DMS114 treated with DMSO at 0.1 percent for 48 hours (cell line): ENCODE measurements at regions not wholly inside any gene's neighbourhood (a gene's known extent, or its start where the extent isn't known, plus 50 kb on each side); places are given as distances from the start of the nearest gene placed in this dataset.
"Not testable (repeated sequence)": the region's sequence is repeated elsewhere in the genome, so short reads cannot be mapped to it uniquely, and the experiment has no call there.

Source experiments
- DNase-seq: peaks from one replicate; lab custom pipeline; 2025; ENCODE audit not compliant: unreplicated experiment; lab: John Stamatoyannopoulos, UW

DNA sequence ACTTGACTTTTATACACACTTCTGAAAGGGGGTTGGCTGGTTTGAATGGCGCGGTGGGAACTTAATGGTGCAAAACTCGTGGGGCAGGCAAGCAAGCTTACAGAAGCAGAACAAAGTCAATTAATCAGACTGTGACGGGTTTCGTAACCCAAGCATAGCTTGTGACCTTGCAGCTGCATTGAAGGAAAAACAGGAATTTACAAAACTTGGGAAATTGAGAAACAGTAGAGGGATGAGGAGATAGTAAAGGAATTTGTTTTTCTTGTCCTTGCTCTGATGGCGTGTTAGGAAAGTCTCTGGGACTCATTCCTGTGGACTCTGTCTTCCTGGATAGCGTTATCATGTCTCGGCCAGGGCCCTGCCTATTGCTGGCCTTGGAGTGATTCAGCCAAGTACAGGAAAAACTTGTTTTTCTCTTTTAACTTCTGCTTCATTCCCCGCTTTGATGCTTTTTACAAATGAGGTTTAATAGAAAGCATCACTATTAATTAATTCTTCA is 220.0 kb upstream of the KCND2 start:
- DNase-seq, result no peak

DNA sequence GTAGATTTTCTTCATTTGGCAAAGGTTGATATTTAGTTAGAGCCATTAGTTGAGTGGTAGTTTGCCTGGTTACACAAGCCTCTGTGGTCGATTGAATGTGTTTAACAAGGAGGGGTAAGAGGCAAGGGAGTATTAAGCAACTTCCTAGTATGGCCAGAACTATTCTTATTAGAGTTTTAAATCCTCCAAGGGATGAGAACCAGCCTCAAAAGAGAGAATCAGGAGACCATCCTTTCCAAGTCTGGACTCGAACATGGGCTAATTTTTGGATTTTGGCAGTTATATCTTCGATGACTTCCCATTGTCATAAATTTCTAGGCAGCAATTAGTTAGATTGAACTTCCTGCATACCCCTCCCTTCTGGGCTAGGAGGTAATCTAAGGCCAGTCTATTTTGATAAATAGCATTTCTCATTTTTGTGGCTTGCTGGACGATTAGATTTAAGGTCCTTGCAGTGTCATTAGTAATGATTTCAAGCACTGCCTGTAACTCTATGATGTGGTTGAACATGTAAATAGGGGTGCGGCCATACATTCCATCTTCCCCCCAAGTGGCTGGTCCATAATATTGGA is 219.5 kb upstream of the KCND2 start:
- DNase-seq, result no peak

DNA sequence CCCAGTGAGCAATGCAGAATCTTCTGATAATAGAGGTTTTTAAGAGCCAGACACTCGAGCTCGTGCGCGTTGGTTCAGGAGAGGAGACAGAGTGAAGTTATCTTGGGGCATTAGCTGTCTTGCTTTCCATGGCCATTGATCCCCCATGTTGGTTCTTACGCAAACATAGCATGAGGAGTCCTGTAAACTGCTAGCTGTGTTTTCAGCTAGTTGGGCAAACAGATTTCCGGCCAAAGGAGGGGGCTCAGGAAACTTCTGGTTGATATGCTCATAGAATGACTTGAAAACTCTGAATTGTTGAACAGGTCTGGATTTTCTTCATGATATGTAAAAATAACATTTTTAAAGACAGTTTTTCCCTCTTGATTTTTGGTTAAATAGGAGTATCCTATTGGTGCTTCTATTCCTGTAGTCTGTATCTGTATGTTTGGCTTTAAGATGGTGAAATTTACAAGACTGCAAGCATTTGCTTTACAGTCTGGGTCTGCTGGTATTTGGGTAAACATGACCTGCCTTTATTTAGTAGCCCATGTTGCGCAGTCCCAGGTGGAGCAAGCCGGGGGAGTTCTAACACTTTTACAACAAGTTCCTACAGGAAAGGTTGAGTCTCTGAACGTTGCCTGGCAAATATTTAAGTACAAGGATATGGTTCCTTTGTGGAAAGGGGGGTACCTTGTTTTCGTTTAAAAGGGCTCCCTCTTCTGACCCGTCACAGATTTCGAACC is 218.4 kb upstream of the KCND2 start:
- no peak for DNase-seq

DNA sequence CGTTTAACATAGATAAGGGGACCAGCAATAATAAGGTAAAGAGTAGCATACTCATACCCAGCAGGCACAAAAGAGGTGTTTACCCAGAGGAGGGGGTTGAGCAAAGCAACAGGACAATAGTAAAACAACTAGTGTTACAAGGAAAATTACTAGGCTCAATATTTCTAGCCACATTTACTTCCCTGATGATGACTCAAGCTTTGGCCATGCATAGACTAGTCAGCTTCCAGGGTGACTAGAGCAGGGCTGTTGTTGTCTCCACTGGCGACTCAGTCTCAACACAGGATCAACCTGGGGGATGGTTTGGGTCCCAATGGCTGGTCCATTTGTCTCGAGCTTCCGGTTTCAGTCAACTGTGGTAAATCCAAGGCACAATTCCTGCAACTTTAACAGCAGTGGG is 217.7 kb upstream of the KCND2 start:
- DNase-seq, result no peak

DNA sequence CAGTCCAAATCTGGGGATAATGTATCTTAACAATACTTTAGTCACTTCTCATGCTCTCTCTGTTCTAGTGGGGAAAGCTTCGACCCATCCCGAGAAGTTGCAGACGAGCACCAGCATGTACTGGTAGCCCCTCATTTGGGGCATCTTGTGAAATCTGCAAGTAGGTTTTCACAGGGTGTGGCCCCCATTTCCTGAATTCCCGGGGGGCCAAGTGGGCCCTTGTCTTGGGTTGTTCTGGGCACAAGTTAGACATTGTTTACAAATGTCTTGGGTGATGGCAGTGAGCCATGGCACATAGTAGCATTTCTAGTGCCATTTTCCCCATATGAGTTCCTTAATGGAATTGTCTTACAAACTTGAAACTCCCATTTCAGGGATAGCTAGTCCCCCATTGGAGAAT is 216.7 kb upstream of the KCND2 start:
- DNase-seq, result no peak

DNA sequence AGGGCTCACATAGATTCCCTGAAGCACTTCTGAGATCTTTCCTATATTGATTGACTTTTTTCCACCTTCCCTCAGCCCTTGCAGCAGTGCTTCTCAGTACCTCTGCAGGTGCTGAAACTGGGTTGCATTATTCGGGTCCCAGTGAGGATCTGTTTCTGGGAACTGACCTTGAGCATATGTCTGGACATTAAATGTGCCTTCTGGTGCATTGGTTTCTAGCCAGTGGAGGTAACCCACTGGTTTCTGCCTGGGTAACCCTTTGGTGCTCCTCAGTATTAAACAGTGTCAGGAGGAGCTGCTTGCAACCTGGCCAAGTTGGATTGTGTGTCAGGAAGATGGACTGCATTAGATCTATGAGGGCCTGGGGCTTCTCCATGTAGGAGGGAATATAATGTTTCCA is 213.3 kb upstream of the KCND2 start:
- no peak for DNase-seq

DNA sequence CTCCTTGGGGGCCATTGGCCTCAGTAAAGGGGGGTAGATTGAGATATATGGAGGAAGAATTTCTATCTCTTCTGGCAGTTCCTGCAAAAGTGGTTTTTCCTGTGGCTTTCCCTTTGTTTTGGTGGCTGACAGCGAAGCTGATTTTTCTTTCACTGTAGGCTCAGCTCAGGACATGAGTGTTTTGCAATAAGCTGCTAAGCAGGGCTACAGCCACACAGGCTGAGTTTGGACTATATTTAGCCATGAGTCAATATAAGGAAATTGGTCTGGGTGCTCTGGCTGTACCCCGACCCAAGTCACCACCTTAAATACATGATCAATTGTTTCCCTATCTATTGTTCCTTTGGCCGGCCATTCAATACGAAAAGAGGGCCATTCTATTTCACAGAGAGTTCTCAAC is 212.7 kb upstream of the KCND2 start:
- no peak for DNase-seq

DNA sequence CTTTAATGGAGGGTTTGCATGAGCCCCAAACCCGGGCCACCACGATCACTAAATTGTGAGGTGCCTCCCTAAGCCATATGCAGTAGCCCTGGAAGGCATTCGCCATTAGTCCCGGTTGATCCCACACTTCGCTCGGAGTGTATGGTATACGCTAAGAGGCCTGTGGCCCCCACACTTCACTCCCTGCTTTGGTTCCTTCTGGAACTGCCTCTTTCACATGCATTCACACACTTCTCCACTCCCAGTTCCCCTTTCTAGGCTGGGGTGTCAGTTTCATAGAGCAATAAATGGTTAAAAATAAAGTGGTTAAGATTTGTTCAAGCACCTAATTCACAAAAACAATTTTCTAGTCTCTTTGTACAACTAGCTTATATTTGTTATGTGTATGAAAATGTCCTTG is 212.1 kb upstream of the KCND2 start:
- DNase-seq, result no peak

DNA sequence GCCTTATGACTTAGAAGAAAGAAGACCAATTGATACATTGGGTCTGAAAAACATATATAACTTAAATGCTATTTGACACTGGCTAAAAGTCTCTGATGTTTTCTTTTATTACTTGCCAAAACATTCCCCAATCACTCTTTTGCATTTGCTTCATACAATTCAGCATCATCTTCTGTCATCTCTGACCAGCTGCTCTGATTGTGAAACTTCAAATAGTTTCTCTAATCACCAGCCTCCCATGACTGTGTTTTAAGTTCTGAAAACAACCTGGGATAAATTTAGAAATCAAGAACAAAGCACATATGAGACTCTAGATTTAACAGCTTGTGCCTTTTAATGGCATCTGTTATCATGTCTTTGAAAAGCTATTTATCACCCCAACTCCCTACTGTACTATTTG is 208.4 kb upstream of the KCND2 start:
- DNase-seq, result no peak

DNA sequence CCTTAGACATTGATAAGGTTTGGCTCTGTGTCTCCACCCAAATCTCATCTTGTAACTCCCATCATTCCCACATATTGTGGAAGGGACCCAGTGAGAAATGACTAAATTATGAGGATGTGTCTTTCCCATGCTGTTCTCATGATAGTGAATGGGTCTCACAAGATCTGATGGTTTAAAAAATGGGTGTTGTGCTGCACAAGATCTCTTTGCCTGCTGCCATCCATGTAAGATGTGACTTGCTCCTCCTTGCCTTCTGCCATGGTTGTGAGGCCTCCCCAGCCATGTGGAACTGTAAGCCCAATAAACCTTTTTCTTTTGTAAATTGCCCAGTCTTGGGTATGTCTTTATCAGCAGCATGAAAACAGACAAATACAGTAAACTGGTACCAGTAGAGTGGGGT is 206.1 kb upstream of the KCND2 start:
- not testable (repeated sequence) for DNase-seq

DNA sequence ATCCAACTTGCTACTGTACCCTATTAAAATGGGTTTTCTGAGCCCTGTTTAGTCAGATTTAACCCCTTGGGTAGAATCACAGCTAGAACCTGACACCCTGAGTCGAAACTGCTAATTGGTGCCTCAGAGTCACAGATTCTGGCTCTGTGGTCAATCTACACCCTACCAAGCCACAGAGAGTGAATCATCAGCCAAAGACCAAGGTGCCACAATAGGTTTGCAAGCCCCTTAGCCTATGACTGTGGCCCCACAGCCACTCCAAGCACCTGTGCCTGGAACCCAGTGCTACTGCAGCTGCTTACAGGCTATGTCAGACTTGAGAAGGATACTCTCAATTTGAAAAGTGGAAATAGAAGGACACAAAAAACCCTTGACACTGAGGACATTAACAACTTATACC is 202.8 kb upstream of the KCND2 start:
- DNase-seq, result no peak

DNA sequence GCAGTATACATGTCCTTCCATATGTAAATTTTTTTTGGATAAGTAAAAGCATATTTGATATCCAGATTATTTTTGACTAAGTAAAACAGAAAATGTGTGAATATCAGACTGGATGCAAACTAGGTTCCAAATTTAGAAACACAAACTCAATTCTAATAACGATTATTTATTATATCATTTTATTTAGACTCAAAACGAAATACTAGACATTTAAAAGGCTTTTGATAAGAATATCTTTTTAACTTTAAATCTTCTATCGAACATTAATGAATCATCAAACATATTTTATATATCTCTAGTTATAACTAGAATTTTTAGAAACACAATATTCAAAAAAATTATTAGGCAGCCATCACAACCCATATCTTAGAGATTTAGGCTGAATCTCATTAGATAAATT is 195.2 kb upstream of the KCND2 start:
- DNase-seq, result no peak

DNA sequence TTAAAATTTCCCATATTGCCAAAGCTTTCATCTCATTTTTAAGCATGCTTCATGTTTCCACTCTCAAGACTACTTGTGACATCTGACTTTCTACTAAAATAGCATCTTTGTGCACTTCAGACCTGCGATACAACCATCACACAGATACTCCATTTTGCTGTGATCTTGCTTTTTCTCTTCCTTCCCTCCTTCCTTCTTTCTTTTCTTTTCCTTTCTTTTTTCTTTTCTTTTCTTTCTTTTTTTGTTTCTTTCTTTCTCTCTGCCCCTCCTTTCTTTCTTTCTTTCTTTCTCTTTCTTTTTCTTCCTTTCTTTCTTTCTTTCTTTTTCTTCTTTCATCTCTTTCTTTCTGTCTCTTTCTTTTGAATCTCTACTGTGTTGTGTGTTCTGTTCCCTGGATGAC is 194.0 kb upstream of the KCND2 start:
- DNase-seq, result no peak

DNA sequence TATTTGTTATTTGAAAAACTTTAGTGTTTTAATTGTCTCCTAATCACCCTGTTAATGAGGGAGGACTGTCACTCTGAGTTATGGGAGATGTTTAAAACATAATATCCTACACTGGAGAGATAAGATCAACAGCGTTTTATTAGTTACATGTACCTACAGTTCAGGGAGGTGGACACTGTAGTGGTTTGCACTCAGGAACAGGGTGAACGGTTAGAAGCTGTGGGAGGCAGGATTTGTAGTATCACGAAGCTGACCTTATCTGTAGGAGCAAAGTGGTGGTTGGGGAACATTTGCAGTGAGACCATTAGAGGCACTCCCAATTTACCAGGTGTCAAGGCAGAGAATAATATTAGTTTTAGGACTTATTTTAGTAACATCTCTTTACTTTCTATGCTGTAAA is 193.3 kb upstream of the KCND2 start:
- no peak for DNase-seq

DNA sequence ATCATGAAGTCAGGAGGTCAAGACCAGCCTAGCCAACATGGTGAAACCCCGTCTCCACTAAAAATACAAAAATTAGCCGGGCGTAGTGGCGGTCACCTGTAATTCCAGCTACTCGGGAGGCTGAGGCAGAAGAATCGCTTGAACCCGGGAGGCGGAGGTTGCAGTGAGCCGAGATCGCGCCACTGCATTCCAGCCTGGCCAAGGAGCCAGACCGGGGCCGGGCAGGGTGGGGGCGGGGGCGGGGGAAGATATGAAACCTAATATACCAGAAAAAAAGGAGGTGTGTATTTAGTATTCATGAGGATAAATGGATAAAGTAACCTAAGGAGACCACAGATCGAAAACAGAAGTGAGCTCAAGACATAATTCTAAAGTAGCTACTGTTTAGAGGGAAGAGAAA is 186.5 kb upstream of the KCND2 start:
- not testable (repeated sequence) for DNase-seq

DNA sequence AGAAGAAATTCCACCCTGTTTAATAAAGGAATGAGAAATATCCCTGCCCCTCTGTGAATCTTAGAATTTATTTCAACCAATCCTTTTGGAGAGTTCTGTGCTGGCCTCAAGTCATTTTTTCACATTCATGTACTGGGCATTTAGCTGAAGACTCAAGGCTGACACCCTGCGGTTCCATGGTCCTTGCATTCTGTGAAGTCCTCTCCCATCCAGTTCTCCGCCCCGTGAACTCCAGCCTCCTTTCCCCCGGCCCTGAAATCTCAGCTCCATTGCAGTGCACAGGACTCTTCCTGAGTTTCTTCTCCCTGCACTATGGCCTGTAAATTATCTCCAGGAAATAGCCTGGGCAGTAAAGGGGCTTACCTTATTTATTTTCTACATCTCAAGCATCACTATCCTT is 183.0 kb upstream of the KCND2 start:
- peak; percentile 6 for DNase-seq

DNA sequence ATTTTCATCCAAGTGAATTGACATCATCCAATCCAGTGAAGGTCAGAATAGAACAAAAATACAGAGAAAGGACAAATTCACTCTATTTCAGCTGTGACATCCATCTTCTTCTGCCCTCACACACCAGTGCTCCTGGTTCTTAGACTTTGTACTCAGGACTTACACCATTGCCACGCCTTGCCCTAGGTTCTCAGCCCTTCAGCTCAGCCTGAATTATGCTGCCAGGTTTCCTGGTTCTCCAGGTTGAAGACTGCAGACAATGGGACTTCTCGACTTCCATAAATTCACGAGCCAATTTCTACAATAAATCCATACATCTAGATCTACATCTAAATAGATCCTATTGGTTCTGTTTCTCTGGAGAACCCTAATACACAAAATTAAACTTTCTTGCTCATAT is 181.2 kb upstream of the KCND2 start:
- no peak for DNase-seq

DNA sequence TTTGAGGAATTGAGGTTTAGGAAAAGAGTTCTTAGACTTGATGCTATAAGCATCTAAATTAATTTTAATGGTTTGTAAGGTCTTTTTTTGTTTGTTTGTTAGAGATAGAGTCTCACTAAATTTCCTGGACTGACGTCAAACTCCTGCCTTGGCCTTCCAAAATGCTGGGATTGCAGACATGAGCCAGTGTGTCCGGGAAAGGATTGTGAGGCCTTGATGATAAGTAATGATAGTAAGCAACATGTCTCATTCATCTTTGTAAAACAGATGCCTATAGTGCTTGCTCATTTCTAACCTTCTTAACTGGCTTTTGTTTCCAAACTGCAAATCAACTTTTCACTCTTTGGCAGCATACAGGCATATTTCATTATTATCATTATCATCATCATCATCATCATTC is 176.0 kb upstream of the KCND2 start:
- DNase-seq, result no peak

DNA sequence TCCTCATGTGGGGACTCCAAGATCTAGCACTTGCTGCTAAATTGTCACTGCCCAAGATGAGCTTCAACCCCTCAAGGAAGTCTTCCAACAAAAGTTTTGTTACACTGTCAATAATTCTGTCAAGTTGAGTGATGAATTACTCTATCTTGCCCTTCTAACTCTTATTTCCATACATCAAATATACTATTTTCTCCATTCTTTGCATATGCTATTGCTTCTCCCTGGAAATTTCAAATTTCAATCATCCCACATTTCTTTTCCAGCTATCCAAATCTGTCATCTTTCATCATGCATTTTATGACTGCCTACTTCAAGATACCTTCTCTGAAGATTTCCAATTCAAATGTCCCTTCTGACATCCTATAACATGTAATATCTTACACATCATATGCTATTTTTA is 175.2 kb upstream of the KCND2 start:
- DNase-seq, result no peak

DNA sequence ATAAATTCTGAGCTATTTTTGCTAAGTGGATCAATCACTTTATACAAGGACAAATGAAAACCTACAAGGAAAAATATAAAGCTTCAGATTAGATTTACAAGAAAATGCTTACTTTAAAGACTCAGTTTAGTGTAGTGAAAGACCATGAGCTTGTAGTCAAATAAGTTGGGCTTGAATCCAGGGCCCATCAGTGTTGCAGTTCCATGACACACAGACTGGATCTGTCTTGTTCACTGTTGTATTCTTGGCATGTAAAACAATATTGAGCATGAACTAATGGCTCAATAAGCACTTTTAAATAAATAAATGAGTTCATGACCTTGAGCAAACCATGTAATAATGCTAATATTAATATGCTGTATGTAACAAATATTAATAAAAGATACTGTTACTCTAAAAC is 164.6 kb upstream of the KCND2 start:
- no peak for DNase-seq

DNA sequence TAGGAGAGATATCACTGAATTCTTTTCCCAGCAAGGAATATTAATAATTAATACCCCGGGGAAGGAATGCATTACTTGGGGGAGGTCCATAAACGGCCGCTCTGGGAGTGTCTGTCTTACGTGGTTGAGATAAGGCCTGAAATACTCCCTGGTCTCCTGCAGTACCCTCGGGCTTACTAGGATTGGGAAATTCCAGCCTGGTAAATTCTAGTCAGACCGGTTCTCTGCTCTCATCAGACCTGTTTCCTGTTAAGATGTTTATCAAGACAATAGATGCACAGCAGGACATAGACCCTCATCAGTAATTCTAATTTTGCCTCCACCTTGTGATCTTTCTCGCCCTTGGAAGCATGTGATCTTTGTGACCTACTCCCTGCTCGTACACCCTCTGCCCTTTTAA is 162.8 kb upstream of the KCND2 start:
- DNase-seq, result no peak

DNA sequence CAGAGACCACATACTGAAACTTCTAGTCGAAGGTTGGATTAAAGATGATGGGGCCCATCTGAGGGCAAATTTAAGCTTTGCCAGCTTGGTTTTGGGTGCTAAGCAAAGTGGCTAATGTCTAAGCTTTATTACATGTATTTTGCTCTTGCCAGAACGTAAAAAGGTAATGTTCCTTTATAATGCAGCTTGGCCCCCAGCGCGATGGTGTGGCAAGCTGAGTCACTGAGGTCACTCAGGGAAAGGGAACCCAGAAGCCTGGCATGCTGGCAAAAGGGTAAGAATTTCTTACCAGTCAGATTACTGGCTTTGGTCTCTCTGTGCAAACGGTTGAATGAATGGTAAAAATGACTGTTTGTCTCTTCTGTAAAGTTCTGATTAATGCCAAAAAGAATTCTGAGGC is 158.3 kb upstream of the KCND2 start:
- DNase-seq, result no peak

DNA sequence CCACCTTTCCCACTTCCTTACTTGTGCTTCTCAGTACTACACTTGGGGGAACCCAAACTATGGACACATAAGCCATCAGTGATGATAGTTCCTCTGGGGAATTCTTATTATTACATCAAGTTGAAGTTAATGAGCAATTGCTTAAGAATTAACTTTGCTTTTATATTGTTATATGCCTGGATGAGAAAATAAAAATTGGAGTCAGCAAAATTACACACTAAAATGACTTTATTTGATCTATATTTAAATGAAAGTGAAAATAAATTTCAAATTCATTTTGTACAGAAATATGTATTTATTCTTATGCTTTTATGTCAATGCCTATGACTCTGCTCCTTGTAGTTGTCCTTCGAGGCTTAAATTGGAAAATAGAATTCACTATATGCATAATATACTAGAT is 149.4 kb upstream of the KCND2 start:
- DNase-seq, result no peak
